GM19455 (cell line): ENCODE measurements at regions not wholly inside any gene's neighbourhood (a gene's known extent, or its start where the extent isn't known, plus 50 kb on each side); places are given as distances from the start of the nearest gene placed in this dataset.

ENCODE experiments used
- ATAC-seq: cut with Tn5 transposase; IDR thresholded peaks from one replicate; pipeline ENCODE4 v1.9.1; 2021; ENCODE audit not compliant: unreplicated experiment

DNA sequence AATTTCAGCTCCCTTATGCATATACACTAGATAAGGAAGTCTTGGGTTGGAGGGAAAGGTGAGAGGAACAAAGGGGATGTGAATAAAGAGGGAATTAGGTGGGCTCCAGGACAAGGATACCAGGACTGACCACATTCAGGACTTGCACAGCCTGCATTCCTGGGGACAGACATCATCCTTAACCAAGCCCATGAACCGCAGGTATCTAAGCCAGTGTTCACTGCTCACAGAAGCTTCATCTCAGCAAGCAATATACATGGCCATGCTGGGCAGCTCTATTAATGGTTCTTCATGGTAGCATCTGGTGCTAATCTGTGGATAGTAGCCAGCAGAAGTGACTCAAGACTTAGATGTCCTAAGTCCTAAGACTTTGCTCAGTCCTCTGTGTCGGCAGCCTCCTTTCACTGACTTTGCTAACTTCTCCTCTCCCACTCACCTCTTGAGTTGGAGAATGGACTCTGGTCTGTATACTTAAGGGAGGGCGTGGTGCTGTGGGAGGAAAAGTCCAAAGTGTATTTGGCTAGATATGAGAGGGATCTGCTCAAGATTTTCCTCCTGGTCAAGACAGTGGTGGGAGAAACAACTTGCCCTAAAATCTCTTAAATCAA is 136.1 kb downstream of the ASCL1 start:
- no peak for ATAC-seq

DNA sequence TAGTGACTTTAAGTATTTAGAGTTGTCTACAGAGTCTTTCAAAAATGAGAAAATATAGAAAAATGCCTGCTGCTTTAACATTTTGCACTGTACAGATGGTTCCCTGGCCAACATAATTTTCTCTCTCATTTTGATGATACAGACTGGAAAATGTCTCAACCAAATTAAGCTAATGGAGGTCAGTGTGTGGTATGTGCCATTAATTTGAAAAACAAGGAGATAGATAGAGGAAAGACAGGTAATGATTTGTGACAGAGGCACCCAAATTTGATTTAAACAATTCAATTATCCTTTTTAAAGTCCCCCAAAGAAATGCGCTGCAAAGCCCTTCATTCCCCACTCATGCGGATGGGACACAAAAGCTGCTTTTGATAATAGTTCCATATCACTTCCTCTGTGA is 140.0 kb downstream of the ASCL1 start:
- ATAC-seq = no peak

DNA sequence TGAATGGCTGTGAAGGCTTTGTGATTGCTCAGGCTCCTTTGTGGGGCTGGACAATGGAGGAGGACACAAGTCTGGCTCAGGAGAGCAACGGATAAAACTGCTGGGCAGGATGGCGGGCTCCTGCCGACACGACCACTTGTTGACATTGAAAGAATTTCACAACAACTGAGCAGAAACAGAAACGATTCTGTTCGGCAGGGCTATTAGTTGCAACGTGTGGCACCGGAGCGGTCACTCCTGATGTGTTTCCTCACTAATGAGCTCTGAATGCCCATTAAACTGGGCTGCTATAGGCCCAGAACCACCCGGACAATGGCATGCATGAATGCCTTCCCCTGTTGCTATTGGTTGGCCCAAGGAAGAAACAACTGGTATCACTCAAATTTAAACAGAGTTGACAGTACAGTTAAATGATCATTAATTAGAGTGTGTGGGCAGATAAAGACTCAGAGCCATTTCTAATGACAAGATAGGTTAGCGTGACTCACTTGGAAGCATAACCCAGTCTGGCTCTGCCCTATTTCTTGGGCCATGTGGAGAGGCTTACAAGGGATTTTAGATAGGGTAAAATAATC is 142.9 kb downstream of the ASCL1 start:
- ATAC-seq = no peak

DNA sequence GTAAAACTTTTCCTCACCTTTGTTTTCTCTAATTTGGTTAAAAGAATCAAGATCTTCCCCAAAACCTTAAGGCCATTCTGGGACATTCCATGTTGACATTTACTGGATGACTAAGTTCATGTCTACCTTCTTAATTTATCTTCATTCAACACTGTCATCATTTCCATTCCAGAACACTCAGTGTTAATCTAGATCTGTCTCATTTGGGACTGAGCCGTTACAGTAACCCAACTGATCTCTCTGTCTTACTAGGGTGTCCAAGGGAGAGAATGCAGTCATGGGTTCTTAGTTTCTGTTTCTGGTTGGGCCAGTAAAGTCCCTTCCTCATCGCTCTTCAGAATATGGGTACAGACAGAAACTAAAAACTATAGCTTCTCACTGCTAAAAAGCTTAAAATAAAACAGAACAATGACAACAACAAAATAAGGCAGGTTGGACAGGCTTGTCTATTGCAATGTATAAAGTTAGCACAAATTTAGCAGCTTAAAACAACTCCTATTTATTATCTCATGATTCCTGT is 144.8 kb downstream of the ASCL1 start:
- peak; percentile 82 for ATAC-seq

DNA sequence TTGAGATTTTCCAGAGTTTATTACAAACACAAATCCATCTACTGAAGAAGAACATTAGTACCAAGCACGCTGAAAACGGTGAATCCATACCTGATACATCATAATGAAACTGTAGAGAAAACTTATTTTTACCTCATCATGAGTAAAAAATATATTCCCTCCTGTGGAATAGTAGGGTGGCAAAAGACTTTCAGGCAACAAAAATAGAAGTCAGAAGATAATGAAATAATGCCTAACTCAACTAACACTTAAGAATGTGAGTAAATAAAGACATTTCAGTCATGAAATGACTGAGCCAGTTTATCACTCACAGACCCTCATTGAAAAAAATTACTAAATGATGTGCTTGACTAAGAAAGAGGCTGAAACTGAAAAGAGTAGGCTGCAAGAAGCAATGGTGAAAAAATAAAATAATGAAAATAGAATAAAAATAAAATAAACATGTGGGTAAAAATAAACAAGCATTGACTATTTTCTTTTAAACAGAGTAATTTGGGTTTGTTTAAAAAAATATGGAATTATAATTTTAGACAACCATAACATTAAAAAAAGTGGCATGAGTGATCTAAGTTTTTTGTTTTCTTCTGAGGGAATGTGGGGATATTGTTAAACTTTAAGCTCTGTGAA is 148.6 kb downstream of the ASCL1 start:
- ATAC-seq = peak; percentile 39

DNA sequence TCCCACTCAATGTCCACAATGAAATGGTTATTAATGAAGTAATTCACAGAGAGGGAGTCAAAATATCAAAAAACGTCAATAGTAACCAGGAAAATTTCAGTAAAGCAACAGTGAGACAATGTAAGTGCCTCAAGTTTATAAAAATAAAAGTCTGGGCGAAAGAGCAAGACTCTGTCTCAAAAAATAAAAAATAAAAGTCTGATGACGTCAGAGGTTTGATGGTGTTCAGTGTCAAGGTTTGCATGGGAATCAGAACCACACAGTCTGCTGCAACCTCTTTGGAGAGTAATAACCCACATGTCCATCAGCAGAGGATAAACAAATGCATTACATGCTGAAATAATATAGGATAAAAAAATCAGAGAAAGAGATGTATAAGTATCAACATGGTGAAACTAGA is 152.4 kb downstream of the ASCL1 start:
- ATAC-seq = no peak

DNA sequence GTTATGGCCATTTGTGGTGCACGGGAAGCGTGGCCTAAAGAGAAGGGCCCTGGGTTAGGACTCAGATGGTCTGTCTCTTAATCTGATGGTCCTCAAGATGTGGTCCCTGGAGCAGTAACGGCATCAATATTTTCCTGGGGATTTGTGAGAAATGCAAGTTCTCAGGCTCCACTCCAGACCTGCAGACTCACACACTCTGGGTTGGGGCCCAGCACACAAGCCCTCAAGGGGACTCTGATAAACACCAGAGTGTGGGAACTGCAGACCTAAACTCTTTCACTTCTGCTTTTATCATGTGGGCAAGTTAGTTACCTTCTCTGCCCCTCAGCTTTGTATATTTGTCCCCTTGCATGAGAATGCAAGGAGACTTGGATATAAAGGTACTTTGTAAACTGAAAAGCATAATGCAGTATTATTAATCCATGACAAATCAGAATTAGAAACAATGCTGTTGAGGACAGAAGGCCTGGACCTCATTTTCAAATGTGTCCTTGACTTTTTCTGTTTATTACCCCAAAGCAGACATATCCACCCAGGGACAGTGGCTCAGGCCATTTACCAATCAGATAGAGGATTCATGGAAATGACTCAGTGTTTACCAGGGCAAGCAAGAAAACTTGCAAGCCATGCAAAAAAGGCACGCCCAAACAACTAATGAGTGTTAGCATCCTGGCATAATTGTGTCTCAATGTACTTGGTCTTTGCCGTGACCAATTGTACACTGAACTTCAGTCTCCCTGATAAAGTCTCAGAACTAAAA is 157.0 kb downstream of the ASCL1 start:
- ATAC-seq = peak; percentile 98

DNA sequence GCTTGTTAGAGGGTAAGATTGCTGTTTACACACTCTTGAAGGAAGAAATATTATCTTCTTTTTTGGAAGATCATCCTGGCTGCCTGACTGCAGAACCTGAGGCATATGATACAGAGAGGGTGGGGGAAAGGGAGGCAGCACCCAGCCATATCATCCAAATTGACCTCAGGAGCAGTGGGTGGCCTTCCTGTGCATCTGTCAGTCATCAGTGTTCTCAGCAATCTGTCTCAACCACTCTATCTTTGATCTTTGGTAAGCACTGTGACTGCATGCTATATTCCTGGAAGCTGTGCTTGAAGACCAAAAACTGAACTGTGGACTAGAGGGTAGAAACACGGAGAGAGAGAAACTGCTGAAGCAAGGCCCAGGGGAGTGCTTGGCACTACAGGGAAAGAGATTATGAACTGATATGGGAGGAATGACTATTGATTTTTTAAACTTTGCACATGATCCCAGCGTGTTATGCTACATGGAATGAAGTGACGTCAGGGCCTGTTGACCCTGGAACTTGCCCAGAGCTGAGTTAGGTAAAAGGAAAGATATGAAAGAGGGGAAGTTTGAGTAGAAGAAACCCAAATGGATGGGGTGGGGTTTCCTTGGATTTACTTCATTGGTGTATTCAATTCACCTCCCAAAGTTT is 171.5 kb downstream of the ASCL1 start:
- no peak for ATAC-seq

DNA sequence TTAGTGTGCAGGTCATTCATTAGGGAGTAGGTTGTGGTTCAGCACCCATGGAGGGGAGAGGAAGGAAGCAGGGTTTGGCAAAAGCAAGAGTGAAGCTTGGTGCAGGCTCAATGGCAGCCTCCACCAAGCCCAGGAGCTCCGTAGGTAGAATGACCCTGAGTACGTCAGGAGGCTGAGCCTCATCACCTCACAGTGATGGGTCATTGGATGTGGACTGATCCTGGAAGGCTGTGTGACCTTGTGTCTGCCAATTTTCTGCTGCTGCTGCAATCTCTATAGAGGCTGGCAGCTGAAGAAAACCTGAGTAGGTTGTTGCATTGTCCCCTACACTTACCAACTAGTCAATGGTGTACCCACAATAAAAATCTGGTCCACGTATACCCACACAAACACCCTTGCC is 173.1 kb downstream of the ASCL1 start:
- ATAC-seq = no peak

DNA sequence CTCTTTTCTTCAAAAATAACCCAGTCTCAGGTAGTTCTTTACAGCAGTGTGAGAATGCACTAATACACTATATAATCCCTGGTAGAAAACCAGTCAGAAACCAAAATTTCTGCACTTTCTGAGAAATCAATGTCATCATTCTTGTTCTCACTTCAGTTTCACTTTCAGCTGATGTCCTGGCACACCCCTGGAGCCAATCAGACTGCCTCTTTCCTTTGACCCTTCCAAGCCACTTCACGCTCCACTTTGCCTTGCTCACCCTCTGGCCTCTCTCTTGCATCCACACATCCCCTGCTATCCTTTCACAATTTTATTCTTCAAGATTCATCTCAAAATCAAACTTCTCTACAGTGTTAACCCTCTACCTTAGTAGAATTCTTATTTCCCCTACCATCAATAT is 181.1 kb downstream of the ASCL1 start:
- no peak for ATAC-seq

DNA sequence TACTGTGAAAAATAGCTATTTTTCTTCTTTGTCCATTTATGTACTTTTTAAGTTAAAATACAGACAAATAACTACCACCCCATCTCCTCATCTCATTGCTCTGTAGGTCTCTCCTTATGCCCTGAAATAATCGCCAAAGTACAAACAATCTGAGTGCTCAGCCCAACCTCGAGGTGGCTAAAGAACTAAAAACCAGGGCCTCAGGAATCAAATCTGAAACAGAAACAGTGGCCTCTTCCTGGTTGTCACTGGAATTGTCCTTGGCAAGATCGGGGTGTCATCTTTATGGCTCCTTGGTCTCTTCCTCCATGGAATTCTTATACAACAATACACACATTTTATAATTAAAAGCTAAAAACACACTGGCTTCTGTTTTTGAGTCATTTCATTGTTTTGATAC is 182.4 kb downstream of the ASCL1 start:
- ATAC-seq = no peak

DNA sequence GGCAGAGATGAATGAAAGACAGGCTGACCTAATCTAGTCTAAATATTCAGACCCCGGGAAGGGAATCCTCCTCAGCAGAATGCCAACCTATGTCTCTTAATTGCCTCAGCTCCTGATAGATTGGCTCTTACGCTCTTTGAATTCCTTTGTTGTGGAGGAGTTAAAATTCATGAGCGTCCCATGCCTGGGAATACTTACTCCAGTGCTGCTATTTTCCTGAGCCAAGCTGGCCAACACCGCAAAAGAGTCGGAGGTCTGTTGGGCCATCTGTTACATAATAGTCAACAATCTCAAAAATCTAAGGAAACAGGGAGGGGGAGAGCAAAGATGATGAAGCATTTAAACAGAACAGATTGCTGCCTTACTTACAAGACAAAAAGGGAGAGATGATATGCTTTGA is 182.8 kb downstream of the ASCL1 start:
- ATAC-seq = no peak

DNA sequence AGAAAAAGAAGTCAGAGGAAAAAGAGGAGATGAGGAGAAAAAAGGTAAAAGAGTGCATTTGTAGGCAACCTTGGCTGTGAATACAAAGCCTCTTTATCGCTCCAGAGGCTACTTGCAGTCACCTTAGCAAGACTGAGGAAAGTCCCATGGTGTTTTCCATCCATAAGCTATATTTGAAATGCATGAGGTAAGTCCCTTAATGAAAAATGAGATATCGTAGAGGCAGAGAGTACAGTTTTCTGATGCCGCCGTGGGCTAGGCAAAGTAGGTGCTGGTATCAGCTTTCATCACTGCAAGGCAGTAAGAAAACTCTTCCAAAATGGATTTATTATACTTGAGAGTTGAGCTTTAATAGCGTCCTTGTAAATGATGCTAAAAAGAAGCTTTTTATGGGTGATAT is 186.8 kb downstream of the ASCL1 start:
- ATAC-seq = no peak

DNA sequence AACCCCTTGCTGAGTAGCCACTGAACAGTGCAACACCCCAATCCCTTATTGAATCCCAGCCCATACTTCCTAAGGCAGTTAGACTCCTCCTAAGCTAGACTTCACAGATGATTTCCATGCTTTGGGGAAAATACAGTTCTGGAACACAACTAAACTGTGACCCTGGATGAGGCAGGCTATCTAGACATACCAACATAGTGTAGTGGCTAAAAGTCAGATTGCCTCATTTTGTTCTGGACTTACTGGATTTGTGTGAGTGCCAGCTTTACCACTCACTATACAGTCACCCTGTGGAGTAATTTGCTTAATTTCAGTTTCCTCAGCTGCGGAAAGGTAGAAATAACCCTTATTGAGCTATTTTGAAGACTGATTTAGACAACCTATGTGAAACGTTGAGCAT is 203.1 kb downstream of the ASCL1 start:
- ATAC-seq = no peak

DNA sequence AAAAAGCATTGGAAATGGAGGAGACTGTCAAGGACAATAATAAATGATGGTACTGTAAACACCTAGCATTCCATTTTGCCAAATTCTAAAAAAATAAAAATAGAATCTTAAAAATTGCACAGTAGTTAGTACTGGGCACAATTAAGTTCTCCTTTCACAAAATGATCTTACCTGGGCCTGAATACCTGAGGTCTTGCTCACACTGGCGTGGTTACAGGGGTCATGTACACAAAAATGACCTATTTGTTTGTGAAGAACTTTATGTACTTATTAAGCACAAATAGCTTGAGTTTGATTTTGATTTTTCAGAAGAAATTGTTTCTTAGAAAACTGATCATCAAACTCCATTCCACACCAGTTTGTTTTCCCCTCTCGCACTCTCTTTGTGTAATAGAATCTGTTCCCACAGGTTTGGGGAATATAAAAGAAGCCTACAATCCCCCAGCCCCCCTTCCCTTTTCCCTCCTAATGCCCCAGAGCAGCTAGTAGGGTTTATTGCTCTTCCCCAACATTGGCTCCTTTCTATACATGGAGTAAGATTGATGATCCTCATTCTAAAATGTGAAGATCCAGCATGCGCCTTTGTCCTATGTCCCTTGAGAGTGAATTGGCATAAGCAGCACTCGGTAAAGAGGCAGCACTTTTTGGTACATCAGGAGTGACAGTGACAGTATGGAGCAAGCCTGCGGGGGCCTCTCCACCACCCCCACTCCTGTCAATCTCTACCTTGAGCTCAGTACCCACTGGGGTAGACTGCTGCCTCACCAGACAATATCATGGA is 204.3 kb downstream of the ASCL1 start:
- no peak for ATAC-seq

DNA sequence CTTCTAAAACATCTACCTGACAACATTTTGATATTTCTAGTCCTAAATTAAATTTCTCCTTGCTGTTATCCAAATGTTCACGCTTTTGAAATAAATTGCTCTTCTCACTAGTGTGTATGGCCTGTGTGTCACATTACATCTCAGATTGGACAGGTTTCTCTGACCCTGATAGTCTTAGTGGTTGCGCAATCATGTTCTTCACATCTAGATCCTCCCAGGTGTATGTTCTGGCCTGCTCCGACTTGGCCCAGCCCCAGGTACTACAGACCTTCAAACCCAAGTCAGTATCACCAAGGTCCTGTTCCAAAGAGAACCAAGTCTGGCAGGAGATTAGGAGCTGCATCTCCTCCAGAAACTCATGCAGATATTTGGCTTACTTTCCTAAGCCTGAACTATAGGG is 209.5 kb downstream of the ASCL1 start:
- no peak for ATAC-seq

DNA sequence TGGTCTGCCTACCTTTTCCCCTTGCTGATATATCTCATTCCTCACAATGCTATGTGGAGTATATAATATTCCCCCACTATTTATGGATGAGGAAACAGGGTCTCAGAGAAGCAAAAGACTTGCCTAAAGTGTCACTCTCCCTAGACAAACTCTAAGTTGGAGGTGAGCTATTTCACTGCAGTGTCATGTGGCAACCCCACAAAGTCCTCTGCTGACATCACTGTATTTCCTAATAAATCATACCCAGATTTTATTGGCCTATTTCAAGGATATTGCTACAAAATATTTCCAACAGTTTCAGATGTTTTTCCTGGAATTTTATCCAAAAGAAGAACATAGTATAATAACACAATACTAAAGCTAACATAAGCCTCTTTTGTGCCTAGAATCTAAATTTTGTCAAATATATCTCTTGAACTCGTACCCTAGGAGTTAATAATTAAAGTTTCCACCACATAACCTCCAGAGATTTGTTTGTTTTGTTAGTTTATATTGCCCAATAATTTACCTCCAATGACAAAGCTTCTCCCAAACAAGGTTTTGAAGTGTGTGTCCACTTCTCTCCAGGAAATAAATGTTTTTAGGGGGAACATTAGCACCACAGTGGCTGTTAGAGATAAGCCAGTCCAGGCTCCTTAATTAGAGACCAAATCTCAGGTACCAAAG is 215.1 kb downstream of the ASCL1 start:
- ATAC-seq = no peak

DNA sequence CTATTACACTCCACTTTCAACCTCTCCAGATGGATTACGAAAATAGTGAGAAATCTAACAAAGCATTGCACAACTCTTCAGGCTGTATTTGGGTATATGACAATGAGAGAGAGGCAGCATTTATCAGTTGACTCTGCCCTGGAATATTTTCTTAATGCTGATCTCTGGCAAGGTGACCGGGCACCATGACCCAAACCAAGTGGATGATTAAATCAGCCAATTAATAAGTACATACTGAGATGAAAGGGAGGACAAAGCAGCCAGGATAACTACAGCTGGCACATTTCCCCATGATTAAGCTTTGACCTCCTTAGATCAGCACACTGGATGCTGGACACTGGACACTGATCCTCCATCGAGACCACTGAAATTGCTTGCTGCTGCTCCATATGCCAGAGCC is 218.2 kb downstream of the ASCL1 start:
- ATAC-seq = no peak

DNA sequence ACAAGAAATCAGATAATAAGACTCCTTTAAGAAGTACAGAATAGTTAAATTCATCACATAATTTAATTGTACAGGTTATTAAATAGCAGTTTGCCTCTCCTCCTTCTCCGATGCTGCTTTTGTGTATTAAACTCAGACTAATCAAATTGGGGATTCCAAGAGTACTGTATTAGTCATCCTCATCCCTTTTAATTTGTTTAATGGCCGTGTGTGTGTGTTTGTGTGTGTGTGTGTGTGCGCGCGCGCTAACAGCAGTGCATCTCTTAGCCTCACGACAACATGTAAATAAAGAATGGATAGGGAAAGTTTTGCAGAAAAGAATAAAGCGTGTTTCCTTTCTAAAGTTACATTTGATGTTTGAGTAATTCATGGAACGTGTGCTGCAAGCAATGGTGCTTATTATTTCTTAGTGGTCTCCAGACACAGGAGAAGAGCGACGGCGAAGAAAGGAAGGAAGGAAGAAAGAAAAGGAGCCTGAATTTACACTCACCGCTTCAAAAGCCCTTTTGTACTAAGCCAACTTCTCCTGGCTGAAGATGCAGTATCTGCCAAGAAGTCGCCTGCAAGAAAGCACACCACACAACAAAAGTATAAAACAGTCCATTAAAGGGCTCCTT is 220.3 kb downstream of the ASCL1 start:
- ATAC-seq = no peak
